H1 (cell line): ENCODE measurements at regions not wholly inside any gene's neighbourhood (a gene's known extent, or its start where the extent isn't known, plus 50 kb on each side); places are given as distances from the start of the nearest gene placed in this dataset.

ENCODE experiments used
- CTCF ChIA-PET: fragments of 300-600 bp; sonication (Branson Sonifier 250); formaldehyde crosslinking; loops from one replicate; lab custom pipeline; 2021; ENCODE audit not compliant: partially characterized antibody; lab: Charles Lee
- POLR2A ChIA-PET: fragments of 300-600 bp; sonication (Branson Sonifier 250); formaldehyde crosslinking; loops from one replicate; lab custom pipeline; 2021; ENCODE audit warnings: inconsistent platforms; ENCODE audit not compliant: partially characterized antibody; lab: Charles Lee
- DNase-seq, 2 experiments: peaks; one replicate each; pipeline versions ENCODE4 v3.0.0 to v3.0.0-alpha.2; 2010 to 2022; ENCODE audit warnings: low spot score in 2 of 2, low read depth in 1 of 2, mixed read lengths in 1 of 2
- FAIRE-seq: peaks from 2 replicates; lab custom pipeline; 2011; peaks lifted over from hg19 to GRCh38; lab: Jason Lieb, UNC
- H2AFZ ChIP-seq: 2 replicates; pipeline ENCODE4 v1.8.1; 2012; ENCODE audit warnings: low read length, inconsistent platforms
- H2AK5ac ChIP-seq: 2 replicates; pipeline ENCODE4 v1.6.1; 2013; ENCODE audit warnings: low read depth, low read length
- H2BK120ac ChIP-seq: replicated peaks from 2 replicates; pipeline ENCODE3; 2013; ENCODE audit warnings: low read depth, low read length, inconsistent platforms
- H2BK12ac ChIP-seq: 2 replicates; pipeline ENCODE4 v1.6.1; 2013; ENCODE audit warnings: low read depth, low read length
- H2BK15ac ChIP-seq: 2 replicates; pipeline ENCODE4 v1.6.1; 2013; ENCODE audit warnings: low read length
- H2BK20ac ChIP-seq: 2 replicates; pipeline ENCODE4 v1.6.1; 2013; ENCODE audit warnings: low read length
- H2BK5ac ChIP-seq: 2 replicates; pipeline ENCODE4 v1.6.1; 2013; ENCODE audit warnings: low read depth, low read length
- H3K14ac ChIP-seq: 2 replicates; pipeline ENCODE4 v1.6.1; 2013; ENCODE audit warnings: inconsistent platforms; ENCODE audit not compliant: insufficient read length
- H3K18ac ChIP-seq: 2 replicates; pipeline ENCODE4 v1.6.1; 2013; ENCODE audit warnings: low read length; ENCODE audit errors: extremely low read depth
- H3K23ac ChIP-seq: 2 replicates; pipeline ENCODE4 v1.6.1; 2013; ENCODE audit warnings: inconsistent platforms; ENCODE audit not compliant: insufficient read length
- H3K23me2 ChIP-seq: 2 replicates; pipeline ENCODE4 v1.6.1; 2013; ENCODE audit warnings: low read depth, low read length
- H3K27ac ChIP-seq: 2 replicates; pipeline ENCODE4 v1.6.1; 2011; ENCODE audit warnings: low read depth, low read length, inconsistent platforms
- H3K27me3 ChIP-seq, 4 experiments: replicated peaks in 1 of 4; 1 replicate in 1 of 4; 2 replicates in 3 of 4; pipeline versions ENCODE4 v1.6.1 to v1.8.1; 2011 to 2013; ENCODE audit warnings: low read length in 3 of 4, mild to moderate bottlenecking in 3 of 4, inconsistent platforms in 2 of 4, mixed read lengths in 2 of 4, moderate library complexity in 1 of 4; ENCODE audit not compliant: control insufficient read depth in 3 of 4, insufficient read depth in 3 of 4; ENCODE audit errors: extremely low read depth in 1 of 4
- H3K36me3 ChIP-seq, 4 experiments: 2 replicates each; pipeline versions ENCODE4 v1.6.1 to v1.8.1; 2011 to 2013; ENCODE audit warnings: mild to moderate bottlenecking in 4 of 4, low read length in 3 of 4, moderate library complexity in 2 of 4, control low read depth in 1 of 4, inconsistent platforms in 1 of 4; ENCODE audit not compliant: insufficient read depth in 4 of 4, control insufficient read depth in 2 of 4
- H3K4ac ChIP-seq: replicated peaks from 2 replicates; pipeline ENCODE3; 2013; ENCODE audit warnings: low read length, low read depth, mixed read lengths, inconsistent platforms; ENCODE audit not compliant: insufficient read length
- H3K4me1 ChIP-seq, 4 experiments: replicated peaks in 1 of 4; 1 replicate in 1 of 4; 2 replicates in 3 of 4; pipeline versions ENCODE4 v1.6.1 to v1.8.1; 2011 to 2013; ENCODE audit warnings: low read length in 3 of 4, inconsistent platforms in 2 of 4, mixed read lengths in 1 of 4; ENCODE audit not compliant: insufficient read depth in 4 of 4, control insufficient read depth in 3 of 4
- H3K4me2 ChIP-seq, 2 experiments: 2 replicates each; pipeline versions ENCODE4 v1.6.1 to v1.8.1; 2011 to 2013; ENCODE audit warnings: low read depth in 2 of 2, low read length in 2 of 2, control low read depth in 1 of 2, inconsistent platforms in 1 of 2, mild to moderate bottlenecking in 1 of 2; ENCODE audit not compliant: insufficient read depth in 1 of 2
- H3K4me3 ChIP-seq, 4 experiments: fragments of 200-600, 300-600 bp in 1 of 4; sonication (generic), shearing (Covaris generic), sonication (Bioruptor Twin) in 1 of 4; 2 replicates each; pipeline versions ENCODE4 v1.5.1 to v1.8.1; 2011 to 2016; ENCODE audit warnings: low read length in 4 of 4, low read depth in 3 of 4, control low read depth in 2 of 4, inconsistent platforms in 2 of 4, mild to moderate bottlenecking in 2 of 4, mixed read lengths in 1 of 4, moderate library complexity in 1 of 4; ENCODE audit not compliant: insufficient read depth in 2 of 4; ENCODE audit errors: extremely low read depth in 1 of 4
- H3K56ac ChIP-seq: replicated peaks from 2 replicates; pipeline ENCODE3; 2013; ENCODE audit warnings: low read depth, mild to moderate bottlenecking, mixed read lengths, low read length, inconsistent platforms; ENCODE audit not compliant: insufficient read length
- H3K79me1 ChIP-seq: 2 replicates; pipeline ENCODE4 v1.6.1; 2013; ENCODE audit warnings: low read depth, low read length, control low read depth
- H3K79me2 ChIP-seq, 2 experiments: 2 replicates each; pipeline versions ENCODE4 v1.6.1 to v1.8.1; 2012 to 2013; ENCODE audit warnings: low read length in 2 of 2, mild to moderate bottlenecking in 2 of 2, inconsistent platforms in 1 of 2; ENCODE audit not compliant: insufficient read depth in 2 of 2, control insufficient read depth in 1 of 2
- H3K9ac ChIP-seq, 4 experiments: replicated peaks in 1 of 4; 1 replicate in 1 of 4; 2 replicates in 3 of 4; pipeline versions ENCODE4 v1.6.1 to v1.8.1; 2011 to 2013; ENCODE audit warnings: low read depth in 3 of 4, low read length in 3 of 4, control low read depth in 2 of 4, mild to moderate bottlenecking in 2 of 4, moderate library complexity in 2 of 4, inconsistent platforms in 1 of 4; ENCODE audit errors: extremely low read depth in 1 of 4
- H3K9me3 ChIP-seq, 2 experiments: 2 replicates each; pipeline versions ENCODE4 v1.6.1 to v1.8.1; 2012 to 2013; ENCODE audit warnings: mild to moderate bottlenecking in 2 of 2, moderate library complexity in 2 of 2, control low read depth in 1 of 2, inconsistent platforms in 1 of 2, low read depth in 1 of 2, low read length in 1 of 2, mixed read lengths in 1 of 2; ENCODE audit not compliant: insufficient read depth in 2 of 2
- H4K20me1 ChIP-seq, 2 experiments: replicated peaks in 1 of 2; 2 replicates each; pipeline versions ENCODE3 to v1.8.1; 2011 to 2013; ENCODE audit warnings: inconsistent platforms in 2 of 2, low read length in 2 of 2, mild to moderate bottlenecking in 1 of 2; ENCODE audit not compliant: insufficient read depth in 2 of 2, control insufficient read depth in 1 of 2
- H4K5ac ChIP-seq: 2 replicates; pipeline ENCODE4 v1.6.1; 2013; ENCODE audit warnings: low read length, low read depth, mixed read lengths, inconsistent platforms; ENCODE audit not compliant: insufficient read length
- H4K8ac ChIP-seq: 2 replicates; pipeline ENCODE4 v1.8.0; 2013; ENCODE audit warnings: mild to moderate bottlenecking, moderate library complexity, low read length, inconsistent platforms; ENCODE audit not compliant: insufficient read depth; ENCODE audit errors: extremely low read depth
- H4K91ac ChIP-seq: replicated peaks from 2 replicates; pipeline ENCODE3; 2013; ENCODE audit warnings: low read length, mixed read lengths, inconsistent platforms; ENCODE audit not compliant: insufficient read length
- ASH2L ChIP-seq: fragments of 200-600, 300-600 bp; sonication (generic); IDR thresholded peaks from one replicate; pipeline ENCODE4 v1.7.1; 2017; ENCODE audit warnings: low read length
- CHD2 ChIP-seq: IDR thresholded peaks from 2 replicates; pipeline ENCODE4 v1.6.1; 2012; ENCODE audit warnings: low read length, improper control_type of control experiment
- EGR1 ChIP-seq: IDR thresholded peaks from 2 replicates; pipeline ENCODE4 v1.6.1; 2011; ENCODE audit warnings: low read depth, low read length, borderline replicate concordance
- GABPA ChIP-seq: IDR thresholded peaks from 2 replicates; pipeline ENCODE4 v1.6.1; 2011; ENCODE audit warnings: mild to moderate bottlenecking, low read length, moderate library complexity, borderline replicate concordance; ENCODE audit not compliant: insufficient read depth
- NRF1 ChIP-seq: IDR thresholded peaks from 2 replicates; pipeline ENCODE4 v1.6.1; 2011; ENCODE audit warnings: mild to moderate bottlenecking, low read depth, low read length, improper control_type of control experiment
- RBBP5 ChIP-seq: IDR thresholded peaks from 2 replicates; pipeline ENCODE4 v1.7.1; 2012; ENCODE audit warnings: low read depth, mild to moderate bottlenecking, inconsistent platforms, low read length, moderate library complexity, borderline replicate concordance
- RFX5 ChIP-seq: IDR thresholded peaks from 2 replicates; pipeline ENCODE4 v1.6.1; 2011; ENCODE audit warnings: low read depth, low read length, improper control_type of control experiment, borderline replicate concordance
- SIN3A ChIP-seq, 2 experiments: IDR thresholded peaks in 1 of 2; conservative IDR thresholded peaks in 1 of 2; 2 replicates each; pipeline ENCODE4 v1.6.1; 2011 to 2012; ENCODE audit warnings: low read length in 2 of 2, improper control_type of control experiment in 1 of 2, low read depth in 1 of 2, mild to moderate bottlenecking in 1 of 2
- SP1 ChIP-seq: IDR thresholded peaks from 2 replicates; pipeline ENCODE4 v1.6.1; 2011; ENCODE audit warnings: low read depth, low read length
- SP2 ChIP-seq: IDR thresholded peaks from 2 replicates; pipeline ENCODE4 v1.6.1; 2012; ENCODE audit warnings: mild to moderate bottlenecking, low read length, inconsistent platforms
- SP4 ChIP-seq: IDR thresholded peaks from 2 replicates; pipeline ENCODE4 v1.6.1; 2012; ENCODE audit warnings: low read length, inconsistent platforms
- TBP ChIP-seq: IDR thresholded peaks from 2 replicates; pipeline ENCODE4 v1.6.1; 2011; ENCODE audit warnings: low read depth, low read length, improper control_type of control experiment
- WGBS, 2 experiments: shearing (Covaris generic) in 1 of 2; methylation state at CpG; one replicate each; pipeline versions ENCODE4 v1.1.6 to v1.1.7; 2013 to 2015; ENCODE audit warnings: low lambda C conversion rate in 2 of 2, mixed read lengths in 2 of 2, inconsistent platforms in 1 of 2, low coverage in 1 of 2, missing lambda C conversion rate in 1 of 2; ENCODE audit not compliant: insufficient replicate concordance in 2 of 2, insufficient coverage in 1 of 2, insufficient read length in 1 of 2; ENCODE audit errors: extremely low coverage in 1 of 2, missing lambda C conversion rate in 1 of 2; 5-methylcytosine and 5-hydroxymethylcytosine counted together
- TF ChIP-seq, protein P1 (sequence below): IDR thresholded peaks from 2 replicates; pipeline ENCODE4 v1.6.1; 2012; ENCODE audit warnings: inconsistent platforms

DNA sequence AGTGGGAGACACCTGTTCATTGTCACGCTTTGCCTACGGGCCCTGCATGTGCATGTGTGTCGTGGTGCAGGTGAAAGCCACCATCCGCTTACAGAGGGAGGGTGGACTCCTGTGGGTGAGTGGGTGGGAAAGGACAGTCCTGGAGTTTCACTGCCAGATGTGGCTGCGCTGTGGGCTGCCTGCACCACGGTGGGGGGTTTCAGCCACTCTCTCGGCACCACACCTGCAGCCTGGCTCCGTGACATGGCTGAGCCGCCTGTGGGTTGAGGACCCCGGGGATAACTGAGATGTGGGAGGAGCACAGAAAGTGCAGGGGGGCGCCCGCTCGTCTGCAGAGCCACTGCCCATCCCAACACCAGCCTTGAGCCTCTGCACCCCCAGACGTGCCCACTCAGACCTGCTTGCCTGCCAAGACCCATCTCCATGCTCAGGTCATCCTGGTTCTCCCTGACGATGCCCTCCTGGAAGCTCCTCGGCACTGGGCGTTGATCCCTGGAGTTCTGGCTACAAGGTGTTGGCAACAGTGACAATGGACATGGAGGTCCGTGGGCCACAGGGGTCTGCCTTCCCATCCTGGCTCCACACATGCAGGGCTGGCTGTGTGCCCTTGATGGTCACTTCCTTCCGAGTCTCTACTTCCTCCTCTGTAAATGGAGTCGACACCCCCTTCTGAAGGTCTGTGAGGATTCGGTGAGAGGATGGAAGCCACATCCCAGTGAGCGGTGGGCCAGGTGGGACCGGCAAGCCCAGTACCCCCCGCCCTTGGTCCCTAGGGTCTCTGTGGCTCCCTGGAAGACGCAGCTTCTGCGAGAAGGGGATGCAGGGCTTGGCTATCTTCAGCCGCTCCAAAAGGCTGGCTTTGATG, 1007.0 kb downstream of the BRD1 start:
- Histone ChIP-seq H4K8ac (no peak overlapping the region; the same call in 1 of the 2 replicates), H3K27ac (no peak overlapping the region), H3K27me3 (no peaks in the 10 kb centered on the region), H3K23me2 (no peaks in the 10 kb centered on the region), H4K5ac (no peak overlapping the region), H3K79me1 (no peaks in the 10 kb centered on the region), H3K23ac (no peak overlapping the region), H4K91ac (no peak overlapping the region), H3K4me2 (no peak overlapping the region), H2AFZ (no peak overlapping the region), H2BK5ac (no peak overlapping the region), H3K9ac (no peak overlapping the region), H4K20me1 (peaks cover 0 to 2% of the 10 kb centered on the region in 2 experiments), H2BK12ac (no peak overlapping the region), H3K4me3 (no peak overlapping the region), H2BK120ac (no peak overlapping the region), H3K4ac (no peak overlapping the region), H3K56ac (no peak overlapping the region), H3K4me1 (no peaks in the 10 kb centered on the region), H2BK20ac (no peak overlapping the region), H2BK15ac (no peak overlapping the region), H3K18ac (no peak overlapping the region), H2AK5ac (no peak overlapping the region), H3K14ac (no peak overlapping the region), H3K36me3 (no peaks in the 10 kb centered on the region; a peak in 1 of 8 replicates), H3K79me2 (no peaks in the 10 kb centered on the region), H3K9me3 (no peaks in the 10 kb centered on the region)
- ChIA-PET CTCF (interaction anchor here (1.1 to 1.7 kb wide), 2 partner anchors 15 to 38 kb away, joined by 4 to 5 read pairs; no protein-coding TSS in a partner anchor), POLR2A (no interaction called here)
- no peak for DNase-seq
- WGBS, 2 experiments: 88% methylated on average over 26 of the region's 27 CpGs; no CpG with 5 or more reads in 1 of the 2 experiments
- FAIRE-seq: no peak
- TF ChIP-seq SP2: no peak
- TF ChIP-seq RBBP5: no peak
- TF ChIP-seq TBP: no peak
- TF ChIP-seq, protein P1, sequence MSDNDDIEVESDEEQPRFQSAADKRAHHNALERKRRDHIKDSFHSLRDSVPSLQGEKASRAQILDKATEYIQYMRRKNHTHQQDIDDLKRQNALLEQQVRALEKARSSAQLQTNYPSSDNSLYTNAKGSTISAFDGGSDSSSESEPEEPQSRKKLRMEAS: no peak
- no peak for TF ChIP-seq RFX5
- TF ChIP-seq NRF1: no peak
- no peak for TF ChIP-seq SP4
- no peak for TF ChIP-seq ASH2L
- TF ChIP-seq SP1: no peak
- no peak for TF ChIP-seq GABPA
- TF ChIP-seq SIN3A (conservative IDR thresholded peaks at IDR 0.05 in 1 of 2, IDR thresholded peaks at IDR 0.05 in 1 of 2; ENCODE audit: low read depth in 1 of 2, low read length in 2 of 2): no peak
- TF ChIP-seq EGR1: no peak
- TF ChIP-seq CHD2: no peak
